Breast epithelium (tissue), 4 donors: ENCODE measurements at regions not wholly inside any gene's neighbourhood (a gene's known extent, or its start where the extent isn't known, plus 50 kb on each side); places are given as distances from the start of the nearest gene placed in this dataset.
A peak's percentile ranks its signal among the peaks of the same experiment; 100 is the strongest.

Source experiments
- DNase-seq, 2 donors: peaks; one replicate each; pipeline ENCODE4 v3.0.0-alpha.2; 2019; ENCODE audit warnings: low spot score in 2 of 2
- H3K27ac ChIP-seq, 2 donors: fragments of 200-600 bp; sonication (generic) in 1 of 2; one replicate each; pipeline ENCODE4 v1.5.1; 2016 to 2019; ENCODE audit warnings: mild to moderate bottlenecking in 1 of 2
- H3K27me3 ChIP-seq, 2 donors: fragments of 200-600 bp; sonication (generic) in 1 of 2; one replicate each; pipeline versions ENCODE4 v1.5.1 to v1.6.0; 2017 to 2019; ENCODE audit warnings: control low read depth in 1 of 2, mild to moderate bottlenecking in 1 of 2
- H3K36me3 ChIP-seq: fragments of 200-600 bp; one replicate; pipeline ENCODE4 v1.5.1; 2019
- H3K4me1 ChIP-seq, 2 donors: fragments of 200-600 bp; sonication (generic); one replicate each; pipeline ENCODE4 v1.5.1; 2016 to 2019; ENCODE audit warnings: control low read depth in 1 of 2
- H3K4me3 ChIP-seq, 3 donors: fragments of 200-600 bp; sonication (generic); 1 replicate in 2 of 3; 2 replicates in 1 of 3; pipeline ENCODE4 v1.5.1; 2016 to 2019; ENCODE audit warnings: mild to moderate bottlenecking in 3 of 3, moderate library complexity in 2 of 3
- H3K9me3 ChIP-seq, 2 donors: fragments of 200-600 bp; sonication (generic) in 1 of 2; one replicate each; pipeline ENCODE4 v1.5.1; 2016 to 2019; ENCODE audit warnings: control low read depth in 1 of 2
- POLR2A ChIP-seq: fragments of 450-650 bp; IDR thresholded peaks from one replicate; pipeline ENCODE4 v1.6.1; 2016; ENCODE audit warnings: antibody characterized with exemption, mild to moderate bottlenecking, moderate library complexity
- POLR2AphosphoS5 ChIP-seq, 3 donors: sonication (generic); formaldehyde crosslinking; IDR thresholded peaks; one replicate each; pipeline ENCODE4 v1.6.1; 2017; ENCODE audit warnings: antibody characterized with exemption in 3 of 3
- intact Hi-C: fragments of 100-400 bp; cut with DNase I; formaldehyde crosslinking; loops from one replicate; pipeline ENCODE4 v1.15.1; 2023; ENCODE audit warnings: low total_unique reads
- TF ChIP-seq, protein P1 (sequence below), 3 donors: fragments of 450-650 bp; IDR thresholded peaks; one replicate each; pipeline ENCODE4 v1.5.1; 2016 to 2017; ENCODE audit warnings: antibody characterized with exemption in 3 of 3, mild to moderate bottlenecking in 3 of 3, moderate library complexity in 3 of 3

DNA sequence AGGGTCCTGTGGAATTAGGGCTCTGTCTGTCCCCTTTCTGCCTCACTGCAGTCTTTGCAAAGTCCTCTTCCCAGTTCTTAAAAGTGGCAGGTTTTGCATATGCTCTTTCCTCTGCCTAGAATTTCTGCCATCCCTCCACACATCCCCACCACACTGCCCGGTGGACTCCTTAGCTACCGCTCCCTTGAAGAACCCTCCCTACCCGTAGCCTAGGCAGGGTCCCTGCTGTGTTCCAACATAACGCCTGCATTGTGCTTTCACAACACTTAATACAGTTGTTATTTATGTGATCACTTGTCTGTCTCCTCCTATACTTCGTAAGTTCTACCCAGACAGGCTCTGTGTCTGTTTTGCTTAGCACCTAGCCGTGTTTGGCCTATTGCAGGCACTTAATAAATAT lies 142.5 kb upstream of the DMRT1 start:
- Histone ChIP-seq H3K4me3 (no peak overlapping the region), H3K36me3 (no peaks in the 10 kb centered on the region), H3K4me1 (peaks cover 5 to 10% of the 10 kb centered on the region in 2 donors), H3K9me3 (no peaks in the 10 kb centered on the region), H3K27me3 (no peaks in the 10 kb centered on the region), H3K27ac (no peak overlapping the region)
- intact Hi-C loops, result loop anchor here (10.0 kb wide), 1 partner anchor 56 kb away; no protein-coding TSS in a partner anchor
- no peak for TF ChIP-seq POLR2A
- TF ChIP-seq POLR2AphosphoS5 (IDR thresholded peaks at IDR 0.05), result no peak
- TF ChIP-seq, protein P1, sequence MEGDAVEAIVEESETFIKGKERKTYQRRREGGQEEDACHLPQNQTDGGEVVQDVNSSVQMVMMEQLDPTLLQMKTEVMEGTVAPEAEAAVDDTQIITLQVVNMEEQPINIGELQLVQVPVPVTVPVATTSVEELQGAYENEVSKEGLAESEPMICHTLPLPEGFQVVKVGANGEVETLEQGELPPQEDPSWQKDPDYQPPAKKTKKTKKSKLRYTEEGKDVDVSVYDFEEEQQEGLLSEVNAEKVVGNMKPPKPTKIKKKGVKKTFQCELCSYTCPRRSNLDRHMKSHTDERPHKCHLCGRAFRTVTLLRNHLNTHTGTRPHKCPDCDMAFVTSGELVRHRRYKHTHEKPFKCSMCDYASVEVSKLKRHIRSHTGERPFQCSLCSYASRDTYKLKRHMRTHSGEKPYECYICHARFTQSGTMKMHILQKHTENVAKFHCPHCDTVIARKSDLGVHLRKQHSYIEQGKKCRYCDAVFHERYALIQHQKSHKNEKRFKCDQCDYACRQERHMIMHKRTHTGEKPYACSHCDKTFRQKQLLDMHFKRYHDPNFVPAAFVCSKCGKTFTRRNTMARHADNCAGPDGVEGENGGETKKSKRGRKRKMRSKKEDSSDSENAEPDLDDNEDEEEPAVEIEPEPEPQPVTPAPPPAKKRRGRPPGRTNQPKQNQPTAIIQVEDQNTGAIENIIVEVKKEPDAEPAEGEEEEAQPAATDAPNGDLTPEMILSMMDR (IDR thresholded peaks at IDR 0.05), result no peak
- no peak for DNase-seq

DNA sequence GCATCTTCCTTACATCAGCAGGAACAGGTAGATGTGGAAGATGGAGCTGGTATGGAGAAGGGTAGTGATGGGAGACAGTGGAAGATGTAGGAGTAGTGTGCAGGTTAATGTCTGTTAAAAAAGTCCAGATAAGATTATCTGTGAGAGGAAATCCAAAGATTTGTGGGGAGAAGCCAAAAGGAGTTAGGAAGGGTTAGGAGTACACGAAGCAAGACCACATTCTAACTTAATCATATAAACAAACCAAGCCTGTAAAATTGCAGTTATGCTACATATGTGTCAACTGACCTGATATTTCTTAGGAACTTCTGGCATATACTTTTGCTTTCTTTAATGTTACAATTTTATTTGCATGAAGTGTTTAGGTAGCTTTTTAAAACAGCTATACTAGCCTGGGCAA lies 142.1 kb upstream of the DMRT1 start:
- no peak for DNase-seq
- H3K9me3 ChIP-seq, result no peaks in the 10 kb centered on the region
- TF ChIP-seq POLR2A (no peak), POLR2AphosphoS5 (IDR thresholded peaks at IDR 0.05) (no peak)
- TF ChIP-seq, protein P1 (IDR thresholded peaks at IDR 0.05), result no peak
- intact Hi-C loops, result loop anchor here (10.0 kb wide), 1 partner anchor 55 kb away; no protein-coding TSS in a partner anchor
- no peaks in the 10 kb centered on the region for H3K27me3 ChIP-seq
- H3K36me3 ChIP-seq, result no peaks in the 10 kb centered on the region
- H3K4me3 ChIP-seq, result no peak overlapping the region
- peaks cover 5 to 9% of the 10 kb centered on the region in 2 donors for H3K4me1 ChIP-seq
- no peak overlapping the region for H3K27ac ChIP-seq

DNA sequence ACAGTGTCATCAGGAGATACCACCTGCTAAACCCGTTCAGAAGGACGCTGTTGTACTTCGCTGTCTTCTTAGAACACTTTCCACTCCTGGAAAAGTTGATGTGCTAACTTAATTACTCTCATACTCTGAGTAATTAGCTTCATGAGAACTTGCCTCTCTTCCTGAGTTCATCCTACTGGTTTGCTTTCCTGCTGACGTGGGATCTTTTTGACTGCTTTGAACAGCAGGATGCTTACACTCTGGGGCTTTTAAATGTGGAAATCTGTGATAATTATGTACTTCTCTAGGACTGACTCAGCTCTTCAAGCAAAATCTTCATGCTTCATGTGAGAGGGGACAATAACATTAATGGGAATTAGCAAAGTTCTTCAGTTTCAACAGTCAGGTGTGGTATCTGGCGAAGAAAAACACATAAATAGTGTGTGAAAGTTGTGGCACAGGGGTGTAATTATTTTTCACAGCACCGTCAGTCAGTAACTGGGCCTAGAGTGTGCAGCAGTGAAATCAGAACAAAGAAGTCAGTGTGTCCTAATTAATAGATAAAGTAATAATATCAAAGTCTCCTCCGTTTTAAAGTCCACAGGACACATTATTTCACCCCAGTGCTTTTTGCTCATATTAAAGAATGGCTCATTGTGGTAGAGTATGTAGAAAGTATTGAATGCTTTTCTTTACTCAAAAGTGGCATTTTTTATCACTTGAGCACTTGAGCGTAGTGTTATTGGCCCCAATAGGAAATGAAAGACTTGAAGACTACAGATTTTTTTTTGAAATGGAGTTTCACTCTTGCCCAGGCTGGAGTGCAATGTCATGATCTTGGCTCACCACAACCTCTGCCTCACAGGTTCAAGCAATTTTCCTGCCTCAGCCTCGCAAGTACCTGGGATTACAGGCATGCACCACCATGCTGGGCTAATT lies 140.9 kb upstream of the DMRT1 start:
- no peak for TF ChIP-seq POLR2A
- TF ChIP-seq POLR2AphosphoS5 (IDR thresholded peaks at IDR 0.05), result no peak
- TF ChIP-seq, protein P1 (IDR thresholded peaks at IDR 0.05), result no peak
- Histone ChIP-seq H3K36me3 (no peaks in the 10 kb centered on the region), H3K27ac (no peak overlapping the region), H3K9me3 (no peaks in the 10 kb centered on the region), H3K4me3 (no peak overlapping the region), H3K27me3 (no peaks in the 10 kb centered on the region), H3K4me1 (peaks cover 5 to 6% of the 10 kb centered on the region in 2 donors)
- intact Hi-C loops, result no loop called here
- no peak for DNase-seq

DNA sequence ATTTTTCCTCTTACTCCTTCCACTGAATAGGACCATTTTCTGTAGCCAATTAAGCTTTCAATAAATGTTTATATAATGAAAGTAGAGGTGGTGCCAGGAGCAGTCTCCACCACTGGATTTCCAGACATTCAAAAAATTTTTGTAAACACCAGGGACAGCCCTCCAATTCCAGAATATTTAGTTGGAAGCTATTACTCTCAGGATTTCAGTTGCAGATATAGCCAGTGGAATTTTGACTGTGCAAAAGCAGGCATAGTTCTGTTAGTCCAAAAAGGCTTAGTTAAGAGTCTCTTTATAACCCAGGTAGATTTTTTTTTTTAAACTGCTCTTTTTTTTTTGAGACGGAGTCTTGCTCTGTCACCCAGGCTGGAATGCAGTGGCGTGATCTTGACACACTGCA lies 138.1 kb upstream of the DMRT1 start:
- H3K4me1 ChIP-seq, result peaks cover 0 to 6% of the 10 kb centered on the region in 2 donors
- no peak overlapping the region for H3K4me3 ChIP-seq
- TF ChIP-seq POLR2AphosphoS5 (IDR thresholded peaks at IDR 0.05), result no peak
- TF ChIP-seq, protein P1 (IDR thresholded peaks at IDR 0.05), result no peak
- TF ChIP-seq POLR2A, result no peak
- DNase-seq, result no peak
- no peaks in the 10 kb centered on the region for H3K9me3 ChIP-seq
- peak overlapping the region; percentile 27 to 62 for H3K27ac ChIP-seq
- no peaks in the 10 kb centered on the region for H3K36me3 ChIP-seq
- H3K27me3 ChIP-seq, result no peaks in the 10 kb centered on the region
- intact Hi-C loops, result no loop called here

DNA sequence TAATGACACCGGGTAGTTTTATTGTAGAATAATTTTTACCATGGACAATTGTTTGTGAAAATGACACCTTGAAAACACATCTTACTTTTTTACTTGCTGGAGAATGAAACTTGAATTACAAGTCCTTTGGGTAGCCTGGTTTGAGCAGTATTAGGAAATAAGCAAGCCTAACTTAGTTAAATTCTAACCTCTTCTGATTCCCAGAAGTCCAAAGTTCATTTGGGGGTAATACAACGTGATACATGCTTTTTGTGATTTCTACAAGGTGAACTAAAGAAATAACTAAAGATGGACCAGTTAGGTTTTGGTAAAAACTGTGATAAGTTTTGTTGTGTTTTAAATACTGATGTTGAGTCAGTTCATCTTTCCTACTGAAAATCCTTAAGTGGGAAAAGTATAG lies 135.4 kb upstream of the DMRT1 start:
- H3K27me3 ChIP-seq, result no peaks in the 10 kb centered on the region
- peaks cover 0 to 10% of the 10 kb centered on the region in 2 donors for H3K4me1 ChIP-seq
- DNase-seq, result no peak
- intact Hi-C loops, result no loop called here
- H3K27ac ChIP-seq, result peak overlapping the region; percentile 92 to 93
- no peaks in the 10 kb centered on the region for H3K9me3 ChIP-seq
- TF ChIP-seq, protein P1 (IDR thresholded peaks at IDR 0.05), result no peak
- no peak for TF ChIP-seq POLR2AphosphoS5 (IDR thresholded peaks at IDR 0.05)
- no peak for TF ChIP-seq POLR2A
- H3K4me3 ChIP-seq, result peak overlapping the region in 2 of 3 donors; percentile 66 to 73
- H3K36me3 ChIP-seq, result no peaks in the 10 kb centered on the region
